Caco-2 (cell line): ENCODE measurements at regions not wholly inside any gene's neighbourhood (a gene's known extent, or its start where the extent isn't known, plus 50 kb on each side); places are given as distances from the start of the nearest gene placed in this dataset.

Experiments used
- BruUV-seq: library from RNA; stranded (reverse); fragments of 400-500 nt; replicated peaks from 2 replicates; lab custom pipeline; 2021; lab: Mats Ljungman, UMichigan
- CTCF ChIA-PET: fragments of 300-600 bp; sonication (Branson Sonifier 250); formaldehyde crosslinking; loops from one replicate; lab custom pipeline; 2022; ENCODE audit warnings: antibody characterized with exemption; lab: Charles Lee
- POLR2A ChIA-PET: fragments of 300-600 bp; sonication (Branson Sonifier 250); formaldehyde crosslinking; loops from one replicate; lab custom pipeline; 2022; ENCODE audit warnings: antibody characterized with exemption; lab: Charles Lee
- DNase-seq, 2 experiments: peaks; one replicate each; pipeline versions ENCODE4 v3.0.0 to v3.0.0-alpha.2; 2020 to 2022
- H3K27me3 ChIP-seq: replicated peaks from 2 replicates; pipeline ENCODE4 v1.6.0; 2011; ENCODE audit warnings: low read length; ENCODE audit not compliant: control insufficient read depth, insufficient read depth
- H3K36me3 ChIP-seq: 2 replicates; pipeline ENCODE4 v1.5.1; 2011; ENCODE audit warnings: low read length; ENCODE audit not compliant: control insufficient read depth, insufficient read depth
- H3K4me1 ChIP-seq: fragments of 250-450 bp; sonication (Bioruptor Pico); 2 replicates; pipeline ENCODE4 v1.5.1; 2020; ENCODE audit warnings: mild to moderate bottlenecking
- H3K4me3 ChIP-seq: 2 replicates; pipeline ENCODE4 v1.5.1; 2011; ENCODE audit warnings: low read depth, mild to moderate bottlenecking, control low read depth, low read length
- H3K9me3 ChIP-seq: fragments of 250-450 bp; sonication (Bioruptor Pico); 2 replicates; pipeline ENCODE4 v1.5.1; 2020; ENCODE audit warnings: mild to moderate bottlenecking, moderate library complexity
- H3K27ac Mint-ChIP-seq: one replicate; pipeline ENCODE4 v1.8.0; 2022; ENCODE audit warnings: mixed read lengths; ENCODE audit not compliant: unreplicated experiment
- H3K27me3 Mint-ChIP-seq: one replicate; pipeline ENCODE4 v1.8.0; 2022; ENCODE audit warnings: mixed read lengths; ENCODE audit not compliant: insufficient read depth, unreplicated experiment
- H3K36me3 Mint-ChIP-seq: one replicate; pipeline ENCODE4 v1.8.0; 2022; ENCODE audit warnings: mild to moderate bottlenecking, mixed read lengths; ENCODE audit not compliant: insufficient read depth, unreplicated experiment
- H3K4me1 Mint-ChIP-seq: one replicate; pipeline ENCODE4 v1.8.0; 2022; ENCODE audit warnings: low read depth, mixed read lengths; ENCODE audit not compliant: unreplicated experiment
- H3K4me3 Mint-ChIP-seq: one replicate; pipeline ENCODE4 v1.8.0; 2022; ENCODE audit warnings: mild to moderate bottlenecking, moderate library complexity, mixed read lengths; ENCODE audit not compliant: unreplicated experiment
- H3K9me3 Mint-ChIP-seq: one replicate; pipeline ENCODE4 v1.8.0; 2022; ENCODE audit warnings: mixed read lengths; ENCODE audit not compliant: unreplicated experiment
- CTCF ChIP-seq, 2 experiments: fragments of 200-600 bp in 1 of 2; IDR thresholded peaks; 1 replicate in 1 of 2; 2 replicates in 1 of 2; pipeline versions ENCODE4 v1.5.1 to v1.8.0; 2011 to 2022; ENCODE audit warnings: antibody characterized with exemption in 1 of 2, control low read depth in 1 of 2, inconsistent platforms in 1 of 2, low read depth in 1 of 2, low read length in 1 of 2, mild to moderate bottlenecking in 1 of 2, moderate library complexity in 1 of 2; ENCODE audit not compliant: insufficient read depth in 1 of 2, severe bottlenecking in 1 of 2, unreplicated experiment in 1 of 2
- intact Hi-C: fragments of 100-400 bp; cut with micrococcal nuclease; formaldehyde crosslinking; loops from one replicate; pipeline ENCODE4 v1.10.0; 2022; ENCODE audit not compliant: unreplicated experiment

GRCh38 chr12:118641249-118641648 is 264.9 kb downstream of the SUDS3 start:
- intact Hi-C loops: no loop called here

GRCh38 chr12:118645219-118645618 is 268.9 kb downstream of the SUDS3 start:
- Histone ChIP-seq H3K4me1 (no peaks in the 10 kb centered on the region), H3K36me3 (no peaks in the 10 kb centered on the region), H3K4me3 (no peak overlapping the region), H3K9me3 (no peaks in the 10 kb centered on the region), H3K27me3 (no peaks in the 10 kb centered on the region)
- H3K36me3 Mint-ChIP-seq: no peaks in the 10 kb centered on the region
- TF ChIP-seq CTCF (IDR thresholded peaks at IDR 0.05; ENCODE audit: insufficient read depth in 1 of 2, low read depth in 1 of 2, low read length in 1 of 2, severe bottlenecking in 1 of 2, unreplicated experiment in 1 of 2): no peak
- H3K4me3 Mint-ChIP-seq: no peak overlapping the region
- intact Hi-C loops: no loop called here
- no peak overlapping the region for H3K27ac Mint-ChIP-seq
- peaks cover 9% of the 10 kb centered on the region for H3K9me3 Mint-ChIP-seq
- H3K27me3 Mint-ChIP-seq: peaks cover 7% of the 10 kb centered on the region
- no TSS peak for BruUV-seq
- CTCF ChIA-PET: no interaction called here
- DNase-seq: peak; percentile 44 to 58
- POLR2A ChIA-PET: no interaction called here
- H3K4me1 Mint-ChIP-seq: no peaks in the 10 kb centered on the region

More at GRCh38 chr12:118641249-118641648, 264.9 kb downstream of the SUDS3 start:
- no peaks in the 10 kb centered on the region for H3K36me3 Mint-ChIP-seq
- ChIA-PET CTCF (no interaction called here), POLR2A (no interaction called here)
- H3K27me3 ChIP-seq: no peaks in the 10 kb centered on the region
- no peak for TF ChIP-seq CTCF (IDR thresholded peaks at IDR 0.05; ENCODE audit: insufficient read depth in 1 of 2, low read depth in 1 of 2, low read length in 1 of 2, severe bottlenecking in 1 of 2, unreplicated experiment in 1 of 2)
- H3K27me3 Mint-ChIP-seq: peaks cover 9% of the 10 kb centered on the region
- no peaks in the 10 kb centered on the region for H3K4me1 ChIP-seq
- H3K4me3 Mint-ChIP-seq: no peak overlapping the region
- no peak overlapping the region for H3K4me3 ChIP-seq
- no peak for DNase-seq
- no peaks in the 10 kb centered on the region for H3K4me1 Mint-ChIP-seq
- no peak overlapping the region for H3K27ac Mint-ChIP-seq
- H3K9me3 ChIP-seq: no peaks in the 10 kb centered on the region
- no TSS peak for BruUV-seq
- peaks cover 9% of the 10 kb centered on the region for H3K9me3 Mint-ChIP-seq
- H3K36me3 ChIP-seq: no peaks in the 10 kb centered on the region

GRCh38 chr12:118649765-118650585 is 273.6 kb downstream of the SUDS3 start:
- intact Hi-C loops: no loop called here
- H3K36me3 Mint-ChIP-seq: no peaks in the 10 kb centered on the region
- no peaks in the 10 kb centered on the region for H3K4me1 Mint-ChIP-seq
- no peaks in the 10 kb centered on the region for H3K4me1 ChIP-seq
- ChIA-PET CTCF (no interaction called here), POLR2A (no interaction called here)
- TF ChIP-seq CTCF (IDR thresholded peaks at IDR 0.05; ENCODE audit: insufficient read depth in 1 of 2, low read depth in 1 of 2, low read length in 1 of 2, severe bottlenecking in 1 of 2, unreplicated experiment in 1 of 2): no peak
- no peaks in the 10 kb centered on the region for H3K36me3 ChIP-seq
- peaks cover 7% of the 10 kb centered on the region for H3K27me3 Mint-ChIP-seq
- no peaks in the 10 kb centered on the region for H3K27me3 ChIP-seq
- H3K9me3 Mint-ChIP-seq: peaks cover 9% of the 10 kb centered on the region
- DNase-seq: no peak
- no TSS peak for BruUV-seq
- no peak overlapping the region for H3K27ac Mint-ChIP-seq
- H3K9me3 ChIP-seq: no peaks in the 10 kb centered on the region
- H3K4me3 Mint-ChIP-seq: no peak overlapping the region
- H3K4me3 ChIP-seq: no peak overlapping the region
